ENCODE measurements at regions not wholly inside any gene's neighbourhood (a gene's known extent, or its start where the extent isn't known, plus 50 kb on each side); places are given as distances from the start of the nearest gene placed in this dataset.

DNA sequence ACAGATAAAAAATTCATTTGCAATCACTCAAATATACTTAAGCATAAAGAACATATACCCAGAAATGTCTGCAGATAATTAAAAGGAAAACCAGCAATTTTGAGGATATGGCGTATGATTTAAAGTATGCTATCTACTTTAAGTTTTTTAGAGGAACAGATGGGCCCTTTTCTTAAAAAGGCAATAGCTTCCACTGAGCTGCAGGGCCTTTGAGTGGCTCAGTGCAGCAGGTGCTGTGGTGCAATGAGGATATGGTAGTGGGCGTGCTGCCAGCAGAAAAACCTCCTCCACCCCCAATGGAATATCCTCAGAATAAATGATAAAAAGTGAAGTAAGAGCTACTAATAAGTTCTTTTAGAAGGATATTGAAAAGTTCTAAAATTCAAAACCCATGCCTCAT, 814.5 kb downstream of the MTRR start:
- Histone ChIP-seq H3K36me3 (ENCODE audit: control insufficient read depth in 1 of 2, insufficient read depth in 2 of 2, low read length in 2 of 2) (no peaks in the 10 kb centered on the region; a peak in 1 of 4 replicates), H2AFZ (ENCODE audit: low read depth, low read length, poor library complexity, severe bottlenecking) (no peak overlapping the region), H3K4me1 (ENCODE audit: control insufficient read depth in 1 of 2, insufficient read depth in 2 of 2, low read length in 2 of 2) (no peaks in the 10 kb centered on the region), H3K9me3 (ENCODE audit: control insufficient read depth in 1 of 2, insufficient read depth in 1 of 2, low read depth in 1 of 2, low read length in 2 of 2) (peaks cover 8 to 14% of the 10 kb centered on the region in 2 experiments; a peak in 2 of 4 replicates), H3K9ac (ENCODE audit: low read length) (no peak overlapping the region), H3K9me2 (ENCODE audit: insufficient read depth) (no peaks in the 10 kb centered on the region), H3K4me2 (ENCODE audit: low read length) (no peak overlapping the region), H3K27ac (ENCODE audit: low read depth, low read length) (no peak overlapping the region), H3K4me3 (replicated peaks in 1 of 2; ENCODE audit: low read depth in 1 of 2, low read length in 2 of 2) (no peak overlapping the region), H3K27me3 (ENCODE audit: insufficient read depth, low read length) (no peaks in the 10 kb centered on the region), H4K20me1 (ENCODE audit: insufficient read depth) (no peaks in the 10 kb centered on the region), H3K79me2 (ENCODE audit: insufficient read depth, low read length) (no peaks in the 10 kb centered on the region)
- no TSS peak for BruUV-seq (replicated peaks)
- ChIA-PET RAD21 (ENCODE audit: low non-redundant PET in 1 of 2, low total read pairs in 2 of 2, uncharacterized antibody in 2 of 2, unreplicated experiment in 2 of 2) (no interaction called here), POLR2A (no interaction called here), CTCF (no interaction called here)
- ATAC-seq: no peak
- TF ChIP-seq EZH2phosphoT487 (IDR thresholded peaks at IDR 0.05; ENCODE audit: borderline replicate concordance): no peak
- no peak for TF ChIP-seq POLR2A (IDR thresholded peaks at IDR 0.05; ENCODE audit: borderline replicate concordance, extremely low read depth, insufficient read depth, insufficient read length)
- no peak for TF ChIP-seq ZNF274 (IDR thresholded peaks at IDR 0.05; ENCODE audit: low read depth, low read length)
- TF ChIP-seq ATF3 (IDR thresholded peaks at IDR 0.05): no peak
- no peak for TF ChIP-seq POLR2AphosphoS5 (IDR thresholded peaks at IDR 0.05; ENCODE audit: low read depth, low read length)
- TF ChIP-seq EGR1 (IDR thresholded peaks at IDR 0.05; ENCODE audit: low read depth): no peak
- TF ChIP-seq, protein P1, sequence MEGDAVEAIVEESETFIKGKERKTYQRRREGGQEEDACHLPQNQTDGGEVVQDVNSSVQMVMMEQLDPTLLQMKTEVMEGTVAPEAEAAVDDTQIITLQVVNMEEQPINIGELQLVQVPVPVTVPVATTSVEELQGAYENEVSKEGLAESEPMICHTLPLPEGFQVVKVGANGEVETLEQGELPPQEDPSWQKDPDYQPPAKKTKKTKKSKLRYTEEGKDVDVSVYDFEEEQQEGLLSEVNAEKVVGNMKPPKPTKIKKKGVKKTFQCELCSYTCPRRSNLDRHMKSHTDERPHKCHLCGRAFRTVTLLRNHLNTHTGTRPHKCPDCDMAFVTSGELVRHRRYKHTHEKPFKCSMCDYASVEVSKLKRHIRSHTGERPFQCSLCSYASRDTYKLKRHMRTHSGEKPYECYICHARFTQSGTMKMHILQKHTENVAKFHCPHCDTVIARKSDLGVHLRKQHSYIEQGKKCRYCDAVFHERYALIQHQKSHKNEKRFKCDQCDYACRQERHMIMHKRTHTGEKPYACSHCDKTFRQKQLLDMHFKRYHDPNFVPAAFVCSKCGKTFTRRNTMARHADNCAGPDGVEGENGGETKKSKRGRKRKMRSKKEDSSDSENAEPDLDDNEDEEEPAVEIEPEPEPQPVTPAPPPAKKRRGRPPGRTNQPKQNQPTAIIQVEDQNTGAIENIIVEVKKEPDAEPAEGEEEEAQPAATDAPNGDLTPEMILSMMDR (IDR thresholded peaks at IDR 0.05 in 2 of 3, conservative IDR thresholded peaks at IDR 0.05 in 1 of 3; ENCODE audit: borderline replicate concordance in 1 of 3, insufficient read depth in 1 of 3, low read depth in 2 of 3, low read length in 2 of 3): no peak
- intact Hi-C loops (cut with micrococcal nuclease): no loop called here
- DNase-seq (ENCODE audit: low read depth, low spot score): no peak

DNA sequence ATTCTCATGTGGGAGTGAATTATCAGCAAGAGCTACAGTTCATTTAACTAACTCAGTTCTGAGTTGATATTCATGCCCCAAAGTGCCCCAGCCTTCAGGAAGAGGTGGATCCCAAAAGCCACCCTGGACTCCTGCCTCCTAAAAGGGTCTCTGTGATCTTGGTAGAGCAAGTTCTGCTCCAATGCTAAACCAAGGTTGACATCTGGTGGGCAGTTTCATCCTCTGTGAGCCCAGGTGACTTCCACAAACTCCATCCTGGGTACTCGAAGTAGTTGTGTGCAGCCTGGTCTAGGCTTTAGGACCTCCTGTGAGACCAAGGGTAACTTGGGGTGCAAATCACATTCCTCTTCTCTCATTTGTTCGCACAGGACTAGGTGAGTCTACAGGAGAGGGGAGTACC, 816.8 kb downstream of the MTRR start:
- RAD21 ChIA-PET (ENCODE audit: low non-redundant PET in 1 of 2, low total read pairs in 2 of 2, uncharacterized antibody in 2 of 2, unreplicated experiment in 2 of 2): no interaction called here
- H3K9ac ChIP-seq (ENCODE audit: low read length): no peak overlapping the region
- TF ChIP-seq FOSL1 (IDR thresholded peaks at IDR 0.05; ENCODE audit: low read depth): no peak
- TF ChIP-seq ELF1 (IDR thresholded peaks at IDR 0.05; ENCODE audit: borderline replicate concordance, low read depth): no peak
- no peak for TF ChIP-seq JUND (IDR thresholded peaks at IDR 0.05)
- TF ChIP-seq, protein P1 (IDR thresholded peaks at IDR 0.05 in 2 of 3, conservative IDR thresholded peaks at IDR 0.05 in 1 of 3; ENCODE audit: borderline replicate concordance in 1 of 3, insufficient read depth in 1 of 3, low read depth in 2 of 3, low read length in 2 of 3): no peak
- no peak for TF ChIP-seq ATF3 (IDR thresholded peaks at IDR 0.05)
- TF ChIP-seq ZFX (IDR thresholded peaks at IDR 0.05): no peak
- no peak for TF ChIP-seq POLR2AphosphoS5 (IDR thresholded peaks at IDR 0.05; ENCODE audit: low read depth, low read length)
- no peak for TF ChIP-seq CEBPB (IDR thresholded peaks at IDR 0.05; ENCODE audit: low read depth)
- TF ChIP-seq SIN3A (IDR thresholded peaks at IDR 0.05; ENCODE audit: low read depth): no peak
- no peak for TF ChIP-seq ZNF274 (IDR thresholded peaks at IDR 0.05; ENCODE audit: low read depth, low read length)
- no peak for TF ChIP-seq EZH2 (IDR thresholded peaks at IDR 0.05)
- TF ChIP-seq SRF (IDR thresholded peaks at IDR 0.05; ENCODE audit: low read depth): no peak

More for the DNA sequence above, 816.8 kb downstream of the MTRR start:
- Histone ChIP-seq H3K9me2 (ENCODE audit: insufficient read depth) (no peaks in the 10 kb centered on the region), H3K79me2 (ENCODE audit: insufficient read depth, low read length) (no peaks in the 10 kb centered on the region), H2AFZ (ENCODE audit: low read depth, low read length, poor library complexity, severe bottlenecking) (no peak overlapping the region), H3K27ac (ENCODE audit: low read depth, low read length) (no peak overlapping the region), H3K4me2 (ENCODE audit: low read length) (no peak overlapping the region), H3K4me3 (replicated peaks in 1 of 2; ENCODE audit: low read depth in 1 of 2, low read length in 2 of 2) (no peak overlapping the region), H3K9me3 (ENCODE audit: control insufficient read depth in 1 of 2, insufficient read depth in 1 of 2, low read depth in 1 of 2, low read length in 2 of 2) (peaks cover 7 to 20% of the 10 kb centered on the region in 2 experiments; a peak in 2 of 4 replicates), H3K27me3 (ENCODE audit: insufficient read depth, low read length) (no peaks in the 10 kb centered on the region), H3K4me1 (ENCODE audit: control insufficient read depth in 1 of 2, insufficient read depth in 2 of 2, low read length in 2 of 2) (no peaks in the 10 kb centered on the region), H4K20me1 (ENCODE audit: insufficient read depth) (no peaks in the 10 kb centered on the region), H3K36me3 (ENCODE audit: control insufficient read depth in 1 of 2, insufficient read depth in 2 of 2, low read length in 2 of 2) (no peaks in the 10 kb centered on the region)
- intact Hi-C loops (cut with micrococcal nuclease): no loop called here
- no TSS peak for BruUV-seq (replicated peaks)
- CTCF ChIA-PET: no interaction called here
- POLR2A ChIA-PET: no interaction called here
- DNase-seq (ENCODE audit: low read depth, low spot score): no peak
- no peak for ATAC-seq
